ELR (cell line): ENCODE measurements at regions not wholly inside any gene's neighbourhood (a gene's known extent, or its start where the extent isn't known, plus 50 kb on each side); places are given as distances from the start of the nearest gene placed in this dataset.

ENCODE experiments used
- DNase-seq: peaks from one replicate; pipeline ENCODE4 v3.0.0-alpha.2; 2015; ENCODE audit warnings: low read depth

DNA sequence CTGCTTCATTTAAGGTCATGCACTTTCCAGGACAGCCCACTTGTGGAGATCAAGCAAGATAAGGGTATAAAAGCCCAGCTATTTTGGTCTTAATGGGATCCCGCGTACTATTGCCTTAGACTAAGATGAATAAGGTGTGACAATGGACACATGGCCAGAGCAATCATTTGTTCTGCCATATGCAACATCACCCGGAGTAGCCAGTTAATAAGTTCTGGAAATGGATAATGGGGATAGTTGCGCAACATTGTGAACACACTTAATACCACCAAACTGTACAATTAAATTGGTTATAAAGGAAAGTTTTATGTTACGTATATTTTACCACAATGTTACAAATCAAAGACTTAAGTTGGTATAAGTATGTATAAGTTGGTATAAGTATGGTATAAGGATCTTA, 674.5 kb downstream of the HDGFL1 start:
- no peak for DNase-seq

DNA sequence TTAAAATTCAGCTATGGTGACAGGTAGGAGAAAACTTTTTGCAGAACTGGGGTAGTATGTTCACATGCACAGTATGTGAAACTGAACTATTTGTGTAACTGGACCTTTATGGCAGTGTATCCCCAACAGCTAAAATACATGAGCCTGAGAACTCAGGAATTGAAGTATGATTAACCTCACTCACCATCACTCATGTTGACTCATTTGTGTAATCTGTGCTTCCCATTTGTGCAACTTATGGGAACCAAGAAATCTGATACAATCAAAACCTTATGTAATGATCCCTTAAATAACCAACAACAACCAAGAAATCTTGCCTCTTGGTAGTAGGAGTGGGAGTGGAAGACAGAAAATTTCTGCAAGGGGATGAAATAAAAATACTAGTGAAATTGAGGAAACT, 674.9 kb downstream of the HDGFL1 start:
- peak; percentile 20 for DNase-seq

DNA sequence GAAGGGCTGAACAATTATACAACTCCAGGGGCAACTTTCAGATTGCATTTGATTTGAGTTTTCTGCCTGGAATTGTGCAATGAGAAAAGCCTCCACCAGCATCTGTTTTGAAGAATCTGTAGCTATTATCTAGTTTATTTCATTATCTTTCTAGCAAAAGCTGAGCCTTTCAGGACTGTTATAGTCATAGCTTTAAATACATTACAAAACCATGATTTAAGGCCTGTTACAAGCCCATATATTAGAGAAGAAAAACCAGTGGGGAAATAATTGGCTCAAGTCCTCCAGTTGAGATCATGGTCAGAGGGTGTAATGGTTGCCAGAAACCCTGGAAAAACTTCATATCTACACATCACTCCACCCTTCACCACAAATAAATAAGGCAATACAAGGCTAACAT, 676.2 kb downstream of the HDGFL1 start:
- DNase-seq = no peak

DNA sequence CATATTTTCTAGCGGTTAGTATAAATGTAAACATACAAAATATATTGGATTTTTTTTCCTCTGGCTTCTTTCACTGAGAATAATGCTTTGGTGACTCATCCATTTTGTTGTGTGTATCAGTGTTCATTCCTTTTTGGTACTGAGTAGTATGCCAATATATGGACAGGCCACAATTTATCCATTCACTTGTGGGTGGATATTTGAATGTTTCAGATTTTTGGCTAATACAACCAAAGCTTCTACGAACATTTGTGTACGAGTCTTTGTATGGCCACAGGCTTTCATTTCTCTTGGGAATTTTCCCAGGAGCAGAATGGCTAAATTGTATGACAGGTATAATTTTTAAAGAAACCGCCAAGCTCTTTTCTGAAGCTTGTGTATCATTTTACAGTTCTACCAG, 677.5 kb downstream of the HDGFL1 start:
- peak; percentile 0 for DNase-seq

DNA sequence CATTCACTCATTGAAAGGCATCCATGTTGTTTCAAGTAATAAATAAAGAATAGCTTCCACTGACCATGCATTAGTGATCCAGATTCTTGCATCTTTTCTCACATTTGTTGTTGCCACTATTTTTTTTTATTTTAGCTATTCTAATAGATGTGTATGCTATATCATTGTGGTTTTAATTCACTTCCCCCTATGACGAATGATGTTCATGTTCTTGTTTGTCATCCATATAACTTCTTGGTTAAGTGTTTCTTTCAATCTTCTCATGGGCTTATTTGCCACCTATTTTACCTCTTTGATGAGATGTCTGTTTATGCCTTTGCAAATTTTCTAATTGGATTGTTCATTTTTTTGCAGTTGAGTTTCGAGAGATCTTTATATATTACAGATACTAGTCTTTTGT, 681.2 kb downstream of the HDGFL1 start:
- DNase-seq = no peak

DNA sequence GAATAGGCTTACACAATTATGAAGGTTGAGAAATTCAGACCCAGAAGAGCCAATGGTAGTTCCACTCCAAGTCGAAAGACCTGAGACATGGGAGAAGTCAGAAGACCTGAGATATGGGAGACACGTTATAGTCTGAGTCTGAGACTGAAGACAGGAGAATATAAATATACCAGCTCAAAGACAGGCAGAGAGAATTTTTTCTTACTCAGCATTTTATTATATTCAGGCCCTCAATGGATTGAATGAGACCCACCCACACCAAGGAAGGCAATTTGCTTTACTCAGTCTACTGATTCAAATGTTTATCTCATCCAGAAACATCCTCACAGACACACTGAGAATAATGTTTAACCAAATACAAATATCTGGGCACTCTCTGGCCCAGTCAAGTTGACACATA, 693.5 kb downstream of the HDGFL1 start:
- DNase-seq = no peak

DNA sequence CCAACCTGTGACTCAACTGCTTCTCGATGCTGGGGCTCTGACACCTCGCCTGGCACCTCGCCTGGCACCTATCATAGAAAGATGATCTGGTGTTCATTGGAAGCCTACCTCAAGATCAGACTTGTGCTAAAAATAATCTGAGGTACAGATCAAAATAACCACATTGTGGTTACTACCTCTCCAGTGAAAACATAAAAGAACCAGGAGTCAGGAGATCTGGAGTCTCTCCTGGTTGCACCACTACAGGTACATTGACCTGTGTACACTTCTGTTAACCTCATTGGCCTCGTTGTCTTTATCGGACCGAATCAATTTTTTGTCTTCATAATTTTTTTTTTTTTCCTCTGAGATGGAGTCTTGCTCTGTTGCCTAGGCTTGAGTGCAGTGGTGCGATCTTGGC, 695.9 kb downstream of the HDGFL1 start:
- DNase-seq = no peak

DNA sequence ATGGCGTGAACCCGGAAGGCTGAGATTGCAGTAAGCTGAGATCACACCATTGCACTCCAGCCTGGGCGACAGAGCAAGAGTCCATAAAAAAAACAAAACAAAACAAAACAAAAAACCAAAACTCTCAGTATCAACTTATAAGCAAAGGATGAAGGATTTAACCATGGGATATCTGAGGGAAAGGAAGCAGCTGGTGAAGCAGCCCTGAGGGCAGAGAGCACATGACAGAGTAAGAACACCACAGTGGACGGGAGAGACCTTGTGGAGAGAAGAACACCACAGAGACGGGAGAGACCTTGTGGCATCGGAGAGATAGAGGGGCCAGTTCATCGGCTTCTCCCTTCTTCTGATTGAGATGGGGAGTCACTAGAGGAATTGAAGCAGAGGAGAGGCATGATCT, 697.2 kb downstream of the HDGFL1 start:
- DNase-seq = no peak

DNA sequence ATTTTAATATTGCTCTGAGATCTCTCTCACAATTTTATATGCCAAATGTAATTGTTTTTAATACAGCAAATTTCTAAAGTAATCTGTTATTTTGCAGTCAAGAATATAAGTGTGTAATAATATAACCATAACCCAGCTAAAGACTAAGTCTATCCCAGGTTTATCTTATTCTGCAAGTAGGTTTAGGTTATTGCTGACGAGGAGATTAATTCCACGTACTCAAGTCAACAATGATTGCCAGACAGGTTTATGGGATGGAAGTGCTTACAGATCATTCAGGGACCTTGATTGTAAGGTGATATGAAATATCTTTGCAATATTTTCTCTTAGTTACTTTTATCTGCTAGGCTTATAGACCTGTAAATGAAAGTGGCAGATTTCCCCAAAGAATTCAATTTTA, 698.3 kb downstream of the HDGFL1 start:
- no peak for DNase-seq

DNA sequence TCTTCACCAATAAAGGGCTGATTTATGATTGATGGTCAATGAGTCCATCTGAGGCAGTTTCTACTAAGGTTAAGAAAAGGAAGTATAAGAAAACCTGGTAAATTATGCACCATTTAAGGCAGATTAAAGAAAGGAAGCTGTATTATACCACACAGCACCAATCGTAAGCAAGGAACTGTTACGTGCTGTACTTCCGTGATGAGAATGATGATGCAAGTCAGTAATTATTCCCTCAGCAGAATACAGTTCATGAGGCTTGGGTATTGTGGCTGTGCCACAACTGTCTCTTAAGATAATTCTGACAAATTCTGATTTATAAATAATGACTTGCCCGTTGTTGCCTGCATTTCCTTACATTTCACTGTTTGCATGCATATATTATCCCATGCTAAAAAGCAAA, 699.0 kb downstream of the HDGFL1 start:
- no peak for DNase-seq

DNA sequence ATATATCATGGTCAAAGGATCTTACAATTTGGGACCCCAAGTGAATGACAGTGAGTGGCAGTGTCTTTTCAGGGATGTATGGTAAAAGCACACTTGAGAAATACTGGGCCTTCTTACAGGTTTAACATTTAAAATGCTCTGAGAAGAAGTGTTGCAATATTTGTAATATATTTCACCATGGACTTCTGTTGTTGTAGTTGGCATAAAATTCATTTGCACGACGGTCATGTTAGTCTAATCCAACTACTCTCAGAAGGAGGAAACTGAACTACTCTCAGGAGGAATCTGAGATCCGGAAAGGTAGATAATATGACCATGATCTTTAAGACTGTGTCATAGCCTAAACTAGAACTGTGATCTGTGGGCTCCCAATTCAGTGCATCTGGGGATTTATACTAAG, 700.1 kb downstream of the HDGFL1 start:
- DNase-seq = no peak

DNA sequence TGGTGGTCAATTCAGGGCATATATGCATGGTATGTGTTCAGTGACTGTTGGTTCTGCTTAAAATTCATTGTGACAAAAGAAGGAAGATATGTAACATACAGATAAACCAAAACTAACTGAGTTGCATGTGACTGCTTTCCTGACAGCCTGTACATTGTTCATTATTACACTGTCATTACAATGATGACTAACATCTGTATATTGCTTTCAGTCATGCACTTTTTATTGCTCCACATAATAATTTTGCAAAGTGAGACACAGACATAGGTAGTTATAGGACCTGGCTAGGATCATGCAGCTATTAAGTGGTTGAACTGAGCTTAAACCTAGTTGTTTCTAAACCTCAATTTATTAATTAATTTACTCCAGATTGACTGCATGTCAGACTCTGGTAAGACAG, 703.2 kb downstream of the HDGFL1 start:
- no peak for DNase-seq

DNA sequence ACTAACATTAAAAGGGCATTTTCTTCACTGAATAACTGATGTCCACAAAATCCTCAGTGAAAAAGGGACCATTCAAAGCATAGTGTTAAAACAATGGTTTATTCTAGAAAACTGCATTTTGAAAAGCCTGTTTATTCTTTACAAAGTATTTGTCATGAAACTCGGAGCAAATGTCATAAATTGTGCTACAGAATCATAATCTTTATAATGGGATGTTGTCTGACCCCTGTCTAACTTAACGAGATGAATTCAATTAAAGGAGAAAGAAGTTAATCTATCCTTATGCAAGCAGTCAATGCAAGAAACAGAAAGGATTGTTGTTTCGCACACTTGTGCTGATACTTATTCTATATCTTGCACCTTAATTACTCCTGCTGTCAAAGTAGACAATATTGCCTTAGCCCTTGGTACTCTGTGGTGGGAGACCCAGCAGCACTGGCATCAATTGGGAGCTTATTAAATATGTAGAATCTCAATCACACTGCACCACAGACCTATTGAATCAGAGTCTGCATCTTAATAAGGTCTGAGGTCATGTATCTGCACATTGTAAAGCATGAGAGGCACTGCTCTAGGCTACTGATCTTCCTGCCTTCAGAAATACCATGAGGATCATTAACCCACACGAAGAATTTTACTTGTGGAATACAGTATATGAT, 708.3 kb downstream of the HDGFL1 start:
- DNase-seq = no peak

DNA sequence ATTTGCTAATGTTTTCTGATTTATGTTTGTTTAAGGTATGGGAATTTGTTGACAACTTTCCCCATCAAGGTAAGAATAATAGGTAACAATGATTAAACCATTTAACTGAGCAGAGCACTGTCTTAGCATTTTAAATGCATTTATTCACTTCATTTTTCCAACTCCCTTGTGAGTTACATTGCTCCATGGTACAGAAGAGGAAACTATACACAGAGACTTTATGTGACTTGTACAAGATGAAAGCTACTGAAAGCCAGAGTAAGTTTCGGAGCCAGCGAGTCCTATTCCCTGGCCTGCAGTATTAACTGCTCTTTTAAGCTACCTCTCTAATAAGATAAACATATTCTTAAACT, 708.8 kb downstream of the HDGFL1 start:
- DNase-seq = no peak

DNA sequence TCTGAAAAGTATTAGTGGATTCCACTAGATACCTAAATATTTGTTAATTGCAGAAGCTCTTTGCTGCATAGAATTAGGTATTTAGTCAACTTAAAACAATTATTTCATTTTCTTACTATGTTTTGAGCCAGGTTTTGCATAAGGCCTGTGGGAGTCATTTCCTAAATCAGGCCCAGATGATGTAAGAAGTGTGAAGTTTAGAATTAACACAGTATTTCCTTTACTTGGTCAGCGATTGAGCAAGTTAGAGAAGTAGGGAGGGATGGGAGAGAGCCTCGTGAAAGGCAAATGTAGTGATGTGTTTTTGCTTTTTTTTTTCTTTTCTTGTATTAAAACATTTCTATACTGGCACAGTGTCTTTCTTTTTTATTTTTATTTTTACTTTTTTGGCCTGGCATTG, 711.1 kb downstream of the HDGFL1 start:
- DNase-seq = no peak

DNA sequence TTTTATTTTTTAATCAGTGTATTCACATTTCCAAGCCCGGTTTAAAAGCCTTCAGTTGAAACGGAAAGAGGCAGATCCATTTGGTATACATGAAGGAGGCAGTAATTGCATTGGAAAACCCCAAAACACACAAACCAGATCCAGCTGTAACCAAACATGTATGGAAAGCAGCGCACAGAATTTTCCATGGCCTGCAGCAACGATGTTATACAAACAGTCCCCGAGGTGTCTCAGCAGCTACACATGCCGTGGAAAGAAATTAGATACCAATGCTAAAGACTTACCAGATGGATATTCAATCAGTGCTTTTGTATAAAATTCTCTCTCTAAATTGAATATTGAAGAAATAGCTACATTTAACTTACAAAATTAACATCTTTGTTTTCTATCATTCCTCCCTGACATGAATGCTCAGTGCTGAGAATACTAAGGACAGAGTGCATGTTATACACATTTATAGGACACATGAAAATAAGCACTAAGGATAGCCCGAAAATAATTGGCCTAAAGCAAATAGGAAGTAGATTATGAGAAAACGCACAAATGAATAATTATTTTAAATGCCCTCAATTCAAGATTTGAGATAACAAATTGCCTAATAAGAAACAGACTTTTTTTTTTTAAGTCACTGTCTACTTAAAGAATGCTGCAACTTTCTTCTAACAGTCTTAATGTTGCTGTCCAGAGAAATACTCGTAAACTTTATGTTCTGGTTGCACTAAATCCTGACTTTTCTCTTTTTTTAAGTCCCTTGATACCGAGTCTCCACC, 713.1 kb downstream of the HDGFL1 start:
- no peak for DNase-seq

DNA sequence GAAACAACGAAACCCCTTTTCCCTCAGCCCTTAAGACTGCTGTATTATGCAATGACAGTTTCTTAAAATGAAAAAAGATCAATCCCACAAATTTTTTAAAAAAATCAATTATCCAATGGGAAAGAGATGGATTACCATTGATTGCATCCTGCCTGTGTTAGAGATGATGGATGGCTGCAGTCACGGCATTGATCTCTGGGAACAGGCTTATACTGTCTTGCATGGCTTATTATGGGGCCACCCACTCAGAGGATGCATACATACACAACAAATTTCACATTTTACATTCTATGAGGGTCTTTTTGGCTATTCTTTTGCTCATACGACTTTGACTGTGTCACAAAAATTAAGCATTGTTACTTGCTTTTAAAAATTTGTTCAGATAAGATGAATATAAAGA, 724.3 kb downstream of the HDGFL1 start:
- DNase-seq = no peak

DNA sequence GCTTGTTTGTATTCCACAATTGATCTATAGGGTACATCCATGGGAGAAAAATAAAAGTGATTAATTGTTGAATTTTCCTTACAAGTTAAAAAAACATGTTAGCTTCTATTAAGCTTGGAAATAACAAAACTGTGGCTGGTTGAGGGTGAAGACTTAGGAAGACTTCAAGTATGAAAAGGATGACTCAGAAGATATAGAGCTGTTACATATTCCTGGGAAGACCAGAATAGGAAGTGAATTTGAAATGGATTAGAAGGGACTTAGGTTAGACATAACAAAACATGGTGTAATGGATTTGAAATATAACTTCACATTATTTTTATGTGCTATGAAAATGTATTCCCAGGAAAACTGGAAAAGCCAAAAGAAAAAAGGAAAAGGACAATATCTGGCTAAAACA, 732.2 kb downstream of the HDGFL1 start:
- no peak for DNase-seq

DNA sequence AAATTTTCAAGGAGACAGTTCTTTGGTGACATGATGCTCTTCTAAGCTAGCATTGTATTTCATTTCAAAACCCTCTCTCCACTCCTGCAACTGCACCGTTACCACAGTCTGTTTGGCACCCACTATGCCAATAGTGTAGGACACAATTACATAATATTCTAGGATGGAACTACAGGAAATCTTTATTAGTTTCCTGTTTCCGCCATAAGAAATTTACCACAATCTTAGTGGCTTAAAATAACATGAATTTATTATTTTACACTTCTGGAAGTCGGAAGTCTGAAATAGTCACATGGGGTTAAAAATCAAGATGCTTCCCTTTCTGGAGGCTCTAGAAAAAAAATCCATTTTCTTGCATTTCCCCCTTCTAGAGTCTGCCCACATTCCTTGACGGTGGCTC, 733.1 kb downstream of the HDGFL1 start:
- no peak for DNase-seq

DNA sequence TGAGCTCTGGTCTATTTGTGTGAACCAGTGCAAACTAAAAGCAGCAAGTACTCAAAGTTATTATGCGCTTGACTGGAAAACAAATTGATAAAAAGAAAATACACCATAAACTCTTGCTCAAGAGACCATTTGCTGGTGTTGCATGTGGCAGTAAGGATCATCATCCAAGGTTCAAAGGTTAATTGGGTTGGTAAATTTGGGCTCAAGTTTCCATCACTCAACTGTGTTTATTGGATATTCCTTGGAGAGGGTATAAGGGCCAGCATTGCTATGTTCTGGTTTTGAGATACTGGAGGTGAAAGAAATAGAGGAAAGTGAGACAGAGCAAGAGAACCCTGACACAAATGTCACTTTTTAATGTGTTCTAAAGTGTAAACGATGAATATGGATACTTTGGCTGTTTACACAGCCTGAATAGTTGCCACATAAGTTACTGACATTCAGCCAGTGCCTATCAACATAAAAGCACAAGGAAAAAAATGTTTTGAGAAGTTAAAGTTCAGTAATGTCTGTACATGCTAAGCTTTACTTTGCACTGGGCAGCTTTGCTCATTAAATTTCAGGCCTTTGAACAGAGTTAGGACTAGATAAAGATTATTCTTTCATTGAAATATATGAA, 736.1 kb downstream of the HDGFL1 start:
- no peak for DNase-seq

DNA sequence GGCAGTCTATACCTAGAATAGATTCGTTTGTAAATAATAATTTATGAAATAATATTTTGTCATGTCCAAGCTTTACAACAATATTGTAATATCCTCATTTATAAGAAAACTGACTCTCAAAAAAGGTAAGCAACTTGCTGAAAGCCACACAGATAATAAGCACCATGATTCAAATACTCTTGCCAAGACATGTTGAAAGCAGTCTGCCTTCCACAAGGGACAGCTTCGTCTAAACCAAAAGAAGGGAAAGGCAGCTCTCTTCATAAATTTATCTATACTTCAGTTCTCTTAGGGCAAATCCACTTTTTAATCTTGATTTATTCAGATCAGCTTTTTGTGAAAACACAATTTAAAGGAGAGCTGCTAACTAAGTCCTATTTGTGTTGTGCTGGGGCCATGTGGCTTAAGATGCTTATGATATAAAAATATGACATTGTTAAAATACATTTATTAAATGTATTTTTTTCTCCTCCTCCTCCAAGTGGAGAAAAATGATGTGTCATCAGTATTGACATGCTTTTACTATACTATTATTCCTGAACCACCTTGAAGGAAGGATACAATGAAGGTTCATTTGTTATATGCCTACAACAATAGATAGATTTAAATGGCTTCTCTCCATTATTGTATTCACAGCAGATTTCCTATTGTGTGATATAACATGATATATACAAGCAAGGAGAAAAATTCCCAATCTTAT, 737.0 kb downstream of the HDGFL1 start:
- no peak for DNase-seq

DNA sequence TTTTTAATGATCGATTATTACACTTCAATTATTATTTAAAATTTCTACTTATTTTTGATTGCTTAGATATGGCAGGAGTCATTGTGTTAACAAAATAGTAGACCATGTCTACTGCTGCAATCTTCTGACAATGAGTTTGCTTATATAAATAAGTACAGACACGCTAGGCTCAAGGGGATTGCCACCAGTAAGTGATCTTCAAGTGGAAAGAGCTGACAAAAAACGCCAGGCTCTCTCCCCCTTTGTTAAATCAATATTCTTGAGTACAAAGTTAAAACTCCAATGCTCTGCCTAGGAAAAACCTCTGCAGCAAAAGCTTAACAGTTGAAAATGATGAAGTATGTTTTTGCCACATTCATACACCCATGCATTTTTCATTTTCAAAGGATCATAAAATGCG, 738.1 kb downstream of the HDGFL1 start:
- DNase-seq = no peak

DNA sequence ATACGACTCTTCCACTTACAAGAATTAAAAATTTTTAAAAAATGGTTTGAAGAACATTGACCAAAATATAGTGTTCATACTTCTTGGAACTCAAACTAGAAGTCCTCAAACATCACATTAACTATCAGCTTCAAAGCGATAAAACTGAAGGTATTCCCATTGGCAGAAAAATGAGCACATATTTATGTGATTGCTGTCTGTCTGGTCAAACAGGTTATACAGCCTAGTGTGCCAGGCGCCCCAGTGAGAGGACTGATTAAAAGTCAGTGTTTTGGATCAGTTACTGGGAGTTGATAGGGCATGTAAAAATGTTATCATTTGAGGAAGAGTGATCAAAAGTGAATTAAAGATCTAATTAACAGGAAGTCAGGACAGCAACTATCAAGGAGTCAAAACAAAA, 738.8 kb downstream of the HDGFL1 start:
- DNase-seq = no peak
